ENCODE measurements at regions not wholly inside any gene's neighbourhood (a gene's known extent, or its start where the extent isn't known, plus 50 kb on each side); places are given as distances from the start of the nearest gene placed in this dataset.

GRCh38 chr7:67311901-67312300 lies 315.3 kb downstream of the TYW1 start:
- TF ChIP-seq, protein P1, sequence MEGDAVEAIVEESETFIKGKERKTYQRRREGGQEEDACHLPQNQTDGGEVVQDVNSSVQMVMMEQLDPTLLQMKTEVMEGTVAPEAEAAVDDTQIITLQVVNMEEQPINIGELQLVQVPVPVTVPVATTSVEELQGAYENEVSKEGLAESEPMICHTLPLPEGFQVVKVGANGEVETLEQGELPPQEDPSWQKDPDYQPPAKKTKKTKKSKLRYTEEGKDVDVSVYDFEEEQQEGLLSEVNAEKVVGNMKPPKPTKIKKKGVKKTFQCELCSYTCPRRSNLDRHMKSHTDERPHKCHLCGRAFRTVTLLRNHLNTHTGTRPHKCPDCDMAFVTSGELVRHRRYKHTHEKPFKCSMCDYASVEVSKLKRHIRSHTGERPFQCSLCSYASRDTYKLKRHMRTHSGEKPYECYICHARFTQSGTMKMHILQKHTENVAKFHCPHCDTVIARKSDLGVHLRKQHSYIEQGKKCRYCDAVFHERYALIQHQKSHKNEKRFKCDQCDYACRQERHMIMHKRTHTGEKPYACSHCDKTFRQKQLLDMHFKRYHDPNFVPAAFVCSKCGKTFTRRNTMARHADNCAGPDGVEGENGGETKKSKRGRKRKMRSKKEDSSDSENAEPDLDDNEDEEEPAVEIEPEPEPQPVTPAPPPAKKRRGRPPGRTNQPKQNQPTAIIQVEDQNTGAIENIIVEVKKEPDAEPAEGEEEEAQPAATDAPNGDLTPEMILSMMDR (IDR thresholded peaks at IDR 0.05; ENCODE audit: low read depth, low read length, missing input control) = no peak
- no peak for TF ChIP-seq TAF1 (conservative IDR thresholded peaks at IDR 0.05)
- no peak for TF ChIP-seq SP1 (IDR thresholded peaks at IDR 0.05)
- no peak for TF ChIP-seq YY1 (IDR thresholded peaks at IDR 0.05)
- no peak for TF ChIP-seq NR2F2 (IDR thresholded peaks at IDR 0.05)
- TF ChIP-seq ZBTB33 (IDR thresholded peaks at IDR 0.05) = no peak
- no peak for TF ChIP-seq GABPA (IDR thresholded peaks at IDR 0.05 in 1 of 2, conservative IDR thresholded peaks at IDR 0.05 in 1 of 2)
- no peak for TF ChIP-seq RAD21 (IDR thresholded peaks at IDR 0.05)
- TF ChIP-seq, protein P2, sequence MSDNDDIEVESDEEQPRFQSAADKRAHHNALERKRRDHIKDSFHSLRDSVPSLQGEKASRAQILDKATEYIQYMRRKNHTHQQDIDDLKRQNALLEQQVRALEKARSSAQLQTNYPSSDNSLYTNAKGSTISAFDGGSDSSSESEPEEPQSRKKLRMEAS (IDR thresholded peaks at IDR 0.05) = no peak
- TF ChIP-seq, protein P3, sequence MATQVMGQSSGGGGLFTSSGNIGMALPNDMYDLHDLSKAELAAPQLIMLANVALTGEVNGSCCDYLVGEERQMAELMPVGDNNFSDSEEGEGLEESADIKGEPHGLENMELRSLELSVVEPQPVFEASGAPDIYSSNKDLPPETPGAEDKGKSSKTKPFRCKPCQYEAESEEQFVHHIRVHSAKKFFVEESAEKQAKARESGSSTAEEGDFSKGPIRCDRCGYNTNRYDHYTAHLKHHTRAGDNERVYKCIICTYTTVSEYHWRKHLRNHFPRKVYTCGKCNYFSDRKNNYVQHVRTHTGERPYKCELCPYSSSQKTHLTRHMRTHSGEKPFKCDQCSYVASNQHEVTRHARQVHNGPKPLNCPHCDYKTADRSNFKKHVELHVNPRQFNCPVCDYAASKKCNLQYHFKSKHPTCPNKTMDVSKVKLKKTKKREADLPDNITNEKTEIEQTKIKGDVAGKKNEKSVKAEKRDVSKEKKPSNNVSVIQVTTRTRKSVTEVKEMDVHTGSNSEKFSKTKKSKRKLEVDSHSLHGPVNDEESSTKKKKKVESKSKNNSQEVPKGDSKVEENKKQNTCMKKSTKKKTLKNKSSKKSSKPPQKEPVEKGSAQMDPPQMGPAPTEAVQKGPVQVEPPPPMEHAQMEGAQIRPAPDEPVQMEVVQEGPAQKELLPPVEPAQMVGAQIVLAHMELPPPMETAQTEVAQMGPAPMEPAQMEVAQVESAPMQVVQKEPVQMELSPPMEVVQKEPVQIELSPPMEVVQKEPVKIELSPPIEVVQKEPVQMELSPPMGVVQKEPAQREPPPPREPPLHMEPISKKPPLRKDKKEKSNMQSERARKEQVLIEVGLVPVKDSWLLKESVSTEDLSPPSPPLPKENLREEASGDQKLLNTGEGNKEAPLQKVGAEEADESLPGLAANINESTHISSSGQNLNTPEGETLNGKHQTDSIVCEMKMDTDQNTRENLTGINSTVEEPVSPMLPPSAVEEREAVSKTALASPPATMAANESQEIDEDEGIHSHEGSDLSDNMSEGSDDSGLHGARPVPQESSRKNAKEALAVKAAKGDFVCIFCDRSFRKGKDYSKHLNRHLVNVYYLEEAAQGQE (IDR thresholded peaks at IDR 0.05) = no peak
